Erythroblast (primary cell): ENCODE measurements at regions not wholly inside any gene's neighbourhood (a gene's known extent, or its start where the extent isn't known, plus 50 kb on each side); places are given as distances from the start of the nearest gene placed in this dataset.

ENCODE experiments used
- DNase-seq, 2 experiments: peaks; one replicate each; lab custom pipeline; 2025; lab: John Stamatoyannopoulos, UW
- GATA1 ChIP-seq: IDR thresholded peaks from 2 replicates; pipeline ENCODE4 v1.6.1; 2011; ENCODE audit warnings: low read depth, mild to moderate bottlenecking, control low read depth, low read length, moderate library complexity
- POLR2A ChIP-seq: IDR thresholded peaks from 2 replicates; pipeline ENCODE4 v1.6.1; 2011; ENCODE audit warnings: mild to moderate bottlenecking, low read length

DNA sequence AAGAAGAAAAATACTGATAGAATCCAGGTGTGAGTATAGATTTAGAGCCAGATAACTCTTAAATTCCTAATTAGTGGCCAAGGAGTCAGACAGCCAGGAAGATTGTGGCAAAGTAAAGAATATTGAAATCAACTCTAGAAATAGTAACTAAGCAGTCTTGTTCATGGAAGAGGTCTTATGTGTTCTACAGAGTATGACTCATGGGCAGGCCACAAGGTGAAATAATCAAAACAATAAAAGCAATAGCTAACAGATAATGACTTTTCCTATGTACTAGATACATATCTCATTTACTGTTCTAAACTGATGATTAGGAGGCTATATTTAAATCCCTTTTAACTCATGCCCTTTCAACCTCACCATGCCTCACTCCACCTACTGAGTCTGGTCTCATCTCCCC is 227.4 kb upstream of the COL3A1 start:
- DNase-seq: no peak
- TF ChIP-seq POLR2A: no peak
- TF ChIP-seq GATA1: no peak

DNA sequence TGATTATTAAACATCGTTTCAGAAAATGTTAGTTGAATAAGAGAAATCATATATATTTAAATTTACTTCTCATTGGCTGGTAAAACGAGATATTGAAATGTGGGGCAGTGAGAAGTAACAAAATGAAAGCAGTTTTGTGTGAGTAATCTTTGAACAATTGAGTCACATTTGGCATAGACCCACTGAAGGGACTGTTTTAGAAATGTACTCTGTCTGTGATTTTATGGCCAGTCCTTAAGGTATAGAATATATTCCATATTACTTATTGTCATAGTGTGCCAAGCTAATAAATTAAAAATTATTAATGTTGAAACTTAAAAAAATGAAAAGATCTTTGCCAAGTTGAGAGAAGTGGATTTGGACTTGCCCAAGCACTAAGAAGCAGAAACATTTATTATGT is 222.4 kb upstream of the COL3A1 start:
- DNase-seq: no peak
- no peak for TF ChIP-seq GATA1

DNA sequence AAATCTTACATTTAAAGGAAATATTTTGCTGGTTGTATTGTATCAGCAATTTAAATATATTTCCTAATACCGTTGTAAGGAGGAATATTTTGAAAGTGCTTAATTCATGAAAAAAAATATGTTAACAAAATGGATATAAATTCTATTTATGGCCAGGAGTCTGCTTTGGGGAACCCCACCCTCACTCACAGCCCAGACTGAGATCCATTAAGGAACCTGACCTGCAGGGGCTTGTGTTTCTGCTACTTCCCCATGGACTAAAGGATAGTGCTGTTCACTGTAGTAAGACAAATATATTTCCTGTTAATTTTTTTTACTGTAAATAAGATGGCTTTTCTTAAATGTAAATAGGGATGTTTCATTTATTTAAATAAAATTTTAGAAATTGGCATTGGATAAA is 221.9 kb upstream of the COL3A1 start:
- DNase-seq: no peak
- TF ChIP-seq GATA1: no peak
- TF ChIP-seq POLR2A: no peak

GRCh38 chr2:188762151-188762550 is 212.0 kb upstream of the COL3A1 start:
- TF ChIP-seq POLR2A (no peak), GATA1 (no peak)
- DNase-seq: no peak

DNA sequence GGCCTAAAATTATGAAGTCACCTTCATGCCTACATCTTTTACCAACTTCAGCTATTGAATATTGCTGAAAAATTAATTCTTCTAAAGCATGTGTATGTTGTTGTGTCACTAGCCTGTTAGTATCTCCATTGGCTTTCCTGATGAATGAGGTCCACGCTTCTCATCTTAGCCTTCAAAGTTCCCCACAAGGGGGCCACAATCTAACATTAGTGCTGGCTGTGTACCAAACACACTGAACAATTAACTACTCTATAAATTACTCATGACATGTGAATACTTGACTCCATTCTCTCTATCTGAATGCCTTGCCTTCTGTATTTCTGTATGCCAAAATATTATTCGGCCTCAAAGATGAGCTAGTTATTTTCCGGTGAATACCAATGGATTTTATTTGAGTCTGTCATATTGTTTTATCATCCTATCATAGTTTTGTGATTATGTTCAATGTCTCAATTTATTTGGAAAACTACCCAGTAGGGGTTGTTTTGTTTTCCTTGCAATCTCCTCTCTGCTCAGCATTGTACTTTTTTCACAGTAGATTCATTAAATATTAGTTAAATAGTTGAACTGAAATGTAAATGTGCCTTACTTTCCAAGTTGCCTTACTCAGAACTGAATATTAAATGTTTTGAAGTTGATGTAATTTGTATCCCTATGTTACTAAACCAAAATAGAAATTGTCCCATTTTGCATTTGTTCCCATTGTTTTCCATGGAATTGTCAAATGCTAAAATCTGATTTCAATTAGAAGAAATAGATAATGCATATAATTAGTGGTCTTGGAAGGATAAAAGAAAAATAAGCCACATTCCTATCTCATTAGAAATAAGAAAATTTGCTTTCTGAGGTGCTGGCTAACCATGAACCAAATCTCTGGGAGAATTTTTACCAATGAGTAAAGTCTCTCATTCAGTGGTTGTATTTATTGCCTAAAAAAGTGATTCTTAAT is 208.4 kb upstream of the COL3A1 start:
- TF ChIP-seq GATA1 (no peak), POLR2A (no peak)
- peak in 1 of 2 experiments; percentile 3 for DNase-seq

DNA sequence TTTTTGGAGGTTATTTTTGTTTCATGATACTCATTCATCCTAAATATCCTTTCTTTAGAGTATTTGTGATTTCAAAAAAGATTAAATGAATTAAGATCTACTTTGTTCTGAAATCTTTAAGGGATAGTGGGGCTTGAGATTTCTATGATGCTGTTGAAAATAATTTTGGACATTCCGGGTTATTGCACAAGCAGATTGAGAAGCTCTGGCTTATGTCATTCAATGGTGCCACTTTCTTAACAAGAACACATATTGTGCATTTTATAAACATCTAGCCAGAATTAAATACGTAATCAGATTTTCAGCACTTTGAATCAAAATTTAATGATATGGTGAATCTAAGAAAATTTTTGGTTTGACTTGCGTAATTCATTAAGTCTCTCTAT is 207.7 kb upstream of the COL3A1 start:
- no peak for DNase-seq
- TF ChIP-seq GATA1: no peak

DNA sequence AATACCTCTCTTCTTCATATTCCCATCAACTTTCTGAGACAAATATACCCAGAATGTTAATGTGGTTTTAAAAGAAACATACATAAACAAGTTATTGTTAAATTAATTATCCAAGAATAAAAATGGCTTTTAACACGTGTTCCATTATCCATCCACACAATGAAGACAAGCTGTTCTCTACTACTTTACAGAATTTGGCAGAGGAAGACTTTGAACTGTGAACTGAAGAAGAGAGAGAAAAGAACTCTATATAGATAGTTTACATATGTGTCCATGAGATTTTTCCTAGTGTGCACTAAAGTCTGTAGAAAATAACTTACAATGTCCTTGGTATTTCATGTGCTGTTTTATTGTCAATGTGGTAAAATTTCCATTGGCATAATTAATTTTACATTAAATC is 207.0 kb upstream of the COL3A1 start:
- TF ChIP-seq GATA1 (no peak), POLR2A (no peak)
- no peak for DNase-seq

DNA sequence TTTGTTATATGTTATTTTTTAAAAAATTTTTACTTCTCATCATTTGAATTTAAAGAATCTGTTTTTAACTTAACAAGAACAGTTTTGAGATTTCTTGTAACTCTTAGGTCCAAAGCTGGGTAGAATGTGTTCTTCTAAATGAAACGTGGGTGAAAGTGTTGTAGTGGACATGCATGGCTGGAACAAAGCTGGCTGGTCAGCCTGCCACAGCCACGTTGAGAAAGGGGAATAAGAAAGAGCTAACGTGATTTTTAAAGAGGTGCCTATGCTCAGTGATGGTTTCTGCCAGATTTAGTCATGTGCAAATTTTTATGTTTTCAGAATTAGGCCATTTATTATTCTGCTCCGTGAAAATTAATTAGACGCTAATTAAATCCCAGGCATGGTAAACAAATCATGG is 203.9 kb upstream of the COL3A1 start:
- no peak for TF ChIP-seq POLR2A
- TF ChIP-seq GATA1: no peak

GRCh38 chr2:188773075-188773474 is 201.1 kb upstream of the COL3A1 start:
- TF ChIP-seq GATA1: no peak
- TF ChIP-seq POLR2A: no peak
- DNase-seq: no peak

More for the DNA sequence above, 203.9 kb upstream of the COL3A1 start:
- DNase-seq: no peak

GRCh38 chr2:188776634-188777033 is 197.5 kb upstream of the COL3A1 start:
- DNase-seq: no peak
- no peak for TF ChIP-seq GATA1
- no peak for TF ChIP-seq POLR2A

- TF ChIP-seq GATA1: no peak
- no peak for TF ChIP-seq POLR2A
- DNase-seq: no peak
These were observed 189.9 kb upstream of the COL3A1 start for GRCh38 chr2:188784269-188784762.

DNA sequence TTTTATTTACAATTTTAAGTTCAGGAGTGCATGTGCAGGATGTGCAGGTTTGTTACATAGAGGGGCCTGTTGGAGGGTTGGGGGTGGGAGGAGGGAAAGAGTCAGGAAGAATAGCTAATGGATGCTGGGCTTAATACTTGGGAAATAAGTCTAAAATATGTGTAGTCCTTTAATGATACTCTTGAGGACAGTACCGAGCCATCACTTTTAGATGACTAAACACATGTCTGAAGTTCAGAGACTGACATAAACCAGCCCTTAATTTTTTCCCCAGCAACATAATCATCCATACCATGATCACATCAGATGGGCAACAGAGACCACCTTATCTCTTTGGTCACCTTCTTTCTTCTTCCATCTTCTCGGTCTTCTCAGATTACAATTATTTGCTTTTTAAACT is 189.1 kb upstream of the COL3A1 start:
- DNase-seq: no peak
- TF ChIP-seq POLR2A: no peak
- TF ChIP-seq GATA1: no peak

DNA sequence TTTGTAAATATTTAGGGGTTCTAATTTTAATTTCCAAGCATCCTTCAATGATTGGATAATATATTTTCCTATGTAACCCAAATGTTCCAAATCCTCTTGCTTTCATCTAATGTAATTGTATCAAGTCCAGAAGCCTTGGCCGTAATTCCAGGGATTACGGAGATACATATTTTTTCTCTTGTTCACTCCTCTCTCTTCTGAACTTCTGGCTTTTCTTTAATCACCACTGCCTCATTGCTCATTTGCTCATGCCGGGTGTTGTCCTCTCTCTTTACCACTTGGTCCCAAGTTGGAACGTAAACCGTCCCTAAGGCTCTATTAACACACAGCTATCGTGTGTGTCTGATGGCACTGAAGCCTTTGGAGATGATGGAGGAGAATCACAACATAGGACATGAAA is 188.7 kb upstream of the COL3A1 start:
- no peak for DNase-seq
- TF ChIP-seq GATA1: no peak
- TF ChIP-seq POLR2A: no peak

DNA sequence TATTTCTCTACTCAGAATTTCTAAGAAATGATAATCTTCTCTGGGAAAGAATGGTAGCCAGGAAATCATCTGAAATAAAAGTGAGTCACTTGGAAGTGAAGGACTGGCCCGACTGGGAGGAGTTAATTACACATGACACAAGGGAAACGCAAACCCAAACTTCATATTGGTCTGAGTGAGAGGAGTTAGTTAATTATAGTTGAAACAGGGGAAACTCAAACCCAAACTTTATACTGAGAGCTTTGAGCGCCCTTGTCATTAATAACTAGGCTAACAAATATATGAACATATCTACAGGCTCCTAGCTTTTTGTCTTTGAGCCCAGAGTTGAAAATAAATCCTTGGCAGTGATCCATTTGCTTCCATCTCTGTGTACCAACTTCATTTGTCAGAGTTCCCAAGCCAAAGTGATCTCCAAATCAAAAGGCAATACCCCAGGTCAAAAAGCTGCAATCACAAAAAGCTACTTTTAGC is 187.8 kb upstream of the COL3A1 start:
- no peak for TF ChIP-seq POLR2A
- TF ChIP-seq GATA1: no peak
- no peak for DNase-seq
